ENCODE measurements at regions not wholly inside any gene's neighbourhood (a gene's known extent, or its start where the extent isn't known, plus 50 kb on each side); places are given as distances from the start of the nearest gene placed in this dataset.

DNA sequence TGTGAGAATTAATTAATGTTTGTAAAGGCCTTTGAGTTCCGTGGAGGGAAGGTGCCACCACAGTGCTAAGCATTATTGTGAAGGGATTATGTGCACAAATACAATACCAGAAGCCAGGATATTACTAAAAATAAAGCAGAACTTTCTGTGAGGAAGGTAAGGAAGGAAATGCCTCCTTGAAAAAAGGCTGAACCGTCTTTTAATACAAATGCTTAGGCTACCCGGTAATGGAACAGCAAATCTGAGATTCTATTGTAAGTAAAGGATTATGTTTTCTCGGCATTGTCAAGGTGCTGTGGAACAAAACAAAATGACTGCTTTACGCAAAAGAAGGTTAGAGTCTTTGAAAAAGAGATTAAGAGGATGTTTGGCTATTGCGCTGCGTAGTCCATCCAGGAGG, 57.9 kb upstream of the SPRY1 start:
- TF ChIP-seq EZH2phosphoT487 (IDR thresholded peaks at IDR 0.05): no peak
- TF ChIP-seq, protein P1, sequence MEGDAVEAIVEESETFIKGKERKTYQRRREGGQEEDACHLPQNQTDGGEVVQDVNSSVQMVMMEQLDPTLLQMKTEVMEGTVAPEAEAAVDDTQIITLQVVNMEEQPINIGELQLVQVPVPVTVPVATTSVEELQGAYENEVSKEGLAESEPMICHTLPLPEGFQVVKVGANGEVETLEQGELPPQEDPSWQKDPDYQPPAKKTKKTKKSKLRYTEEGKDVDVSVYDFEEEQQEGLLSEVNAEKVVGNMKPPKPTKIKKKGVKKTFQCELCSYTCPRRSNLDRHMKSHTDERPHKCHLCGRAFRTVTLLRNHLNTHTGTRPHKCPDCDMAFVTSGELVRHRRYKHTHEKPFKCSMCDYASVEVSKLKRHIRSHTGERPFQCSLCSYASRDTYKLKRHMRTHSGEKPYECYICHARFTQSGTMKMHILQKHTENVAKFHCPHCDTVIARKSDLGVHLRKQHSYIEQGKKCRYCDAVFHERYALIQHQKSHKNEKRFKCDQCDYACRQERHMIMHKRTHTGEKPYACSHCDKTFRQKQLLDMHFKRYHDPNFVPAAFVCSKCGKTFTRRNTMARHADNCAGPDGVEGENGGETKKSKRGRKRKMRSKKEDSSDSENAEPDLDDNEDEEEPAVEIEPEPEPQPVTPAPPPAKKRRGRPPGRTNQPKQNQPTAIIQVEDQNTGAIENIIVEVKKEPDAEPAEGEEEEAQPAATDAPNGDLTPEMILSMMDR (IDR thresholded peaks at IDR 0.05): no peak

All from neural progenitor cell (in vitro differentiated cells).